ENCODE measurements at regions not wholly inside any gene's neighbourhood (a gene's known extent, or its start where the extent isn't known, plus 50 kb on each side); places are given as distances from the start of the nearest gene placed in this dataset.

- Mint-ChIP-seq H3K9me3 (no peaks in the 10 kb centered on the region), H3K27ac (no peak overlapping the region), H3K36me3 (ENCODE audit: low read depth) (no peaks in the 10 kb centered on the region), H3K27me3 (no peaks in the 10 kb centered on the region), H3K4me1 (ENCODE audit: low read depth) (no peaks in the 10 kb centered on the region), H3K4me3 (no peak overlapping the region)
- DNase-seq = no peak
Observed at GRCh38 chr2:155690785-155691184, 641.7 kb downstream of the NR4A2 start.

GRCh38 chr2:155689791-155690190 lies 642.7 kb downstream of the NR4A2 start:
- Mint-ChIP-seq H3K27me3 (no peaks in the 10 kb centered on the region), H3K4me3 (no peak overlapping the region), H3K4me1 (ENCODE audit: low read depth) (no peaks in the 10 kb centered on the region), H3K27ac (no peak overlapping the region), H3K9me3 (no peaks in the 10 kb centered on the region), H3K36me3 (ENCODE audit: low read depth) (no peaks in the 10 kb centered on the region)
- no peak for DNase-seq

GRCh38 chr2:155687181-155687580 lies 645.3 kb downstream of the NR4A2 start:
- Mint-ChIP-seq H3K27ac (no peak overlapping the region), H3K9me3 (no peaks in the 10 kb centered on the region)

GRCh38 chr2:155679647-155680046 lies 652.9 kb downstream of the NR4A2 start:
- Mint-ChIP-seq H3K27me3 (no peaks in the 10 kb centered on the region), H3K9me3 (no peaks in the 10 kb centered on the region), H3K4me3 (no peak overlapping the region), H3K27ac (no peak overlapping the region), H3K4me1 (ENCODE audit: low read depth) (no peaks in the 10 kb centered on the region), H3K36me3 (ENCODE audit: low read depth) (no peaks in the 10 kb centered on the region)
- DNase-seq = no peak

More at GRCh38 chr2:155687181-155687580, 645.3 kb downstream of the NR4A2 start:
- no peak for DNase-seq
- Mint-ChIP-seq H3K36me3 (ENCODE audit: low read depth) (no peaks in the 10 kb centered on the region), H3K4me1 (ENCODE audit: low read depth) (no peaks in the 10 kb centered on the region), H3K4me3 (no peak overlapping the region), H3K27me3 (no peaks in the 10 kb centered on the region)

- Mint-ChIP-seq H3K27me3 (no peaks in the 10 kb centered on the region), H3K4me3 (no peak overlapping the region), H3K9me3 (peaks cover 6% of the 10 kb centered on the region), H3K27ac (no peak overlapping the region), H3K36me3 (ENCODE audit: low read depth) (no peaks in the 10 kb centered on the region), H3K4me1 (ENCODE audit: low read depth) (no peaks in the 10 kb centered on the region)
- DNase-seq = no peak
Observed at GRCh38 chr2:155675920-155676319, 656.6 kb downstream of the NR4A2 start.

- no peak overlapping the region for H3K27ac Mint-ChIP-seq
- H3K36me3 Mint-ChIP-seq (ENCODE audit: low read depth) = no peaks in the 10 kb centered on the region
- H3K27me3 Mint-ChIP-seq = no peaks in the 10 kb centered on the region
- DNase-seq = no peak
- H3K4me1 Mint-ChIP-seq (ENCODE audit: low read depth) = no peaks in the 10 kb centered on the region
- H3K4me3 Mint-ChIP-seq = no peak overlapping the region
- no peaks in the 10 kb centered on the region for H3K9me3 Mint-ChIP-seq
Observed at GRCh38 chr2:155665704-155666103, 666.8 kb downstream of the NR4A2 start.

- H3K27me3 Mint-ChIP-seq = no peaks in the 10 kb centered on the region
- H3K27ac Mint-ChIP-seq = no peak overlapping the region
Observed at GRCh38 chr2:155663265-155663664, 669.3 kb downstream of the NR4A2 start.

GRCh38 chr2:155662224-155662623 lies 670.3 kb downstream of the NR4A2 start:
- DNase-seq = no peak

More at GRCh38 chr2:155663265-155663664, 669.3 kb downstream of the NR4A2 start:
- H3K9me3 Mint-ChIP-seq = no peaks in the 10 kb centered on the region
- no peak for DNase-seq
- H3K4me1 Mint-ChIP-seq (ENCODE audit: low read depth) = no peaks in the 10 kb centered on the region
- no peaks in the 10 kb centered on the region for H3K36me3 Mint-ChIP-seq (ENCODE audit: low read depth)
- H3K4me3 Mint-ChIP-seq = no peak overlapping the region

GRCh38 chr2:155653176-155653575 lies 679.3 kb downstream of the NR4A2 start:
- Mint-ChIP-seq H3K9me3 (no peaks in the 10 kb centered on the region), H3K27ac (no peak overlapping the region), H3K4me3 (no peak overlapping the region), H3K27me3 (no peaks in the 10 kb centered on the region), H3K36me3 (ENCODE audit: low read depth) (no peaks in the 10 kb centered on the region), H3K4me1 (ENCODE audit: low read depth) (no peaks in the 10 kb centered on the region)
- no peak for DNase-seq

More at GRCh38 chr2:155662224-155662623, 670.3 kb downstream of the NR4A2 start:
- no peaks in the 10 kb centered on the region for H3K36me3 Mint-ChIP-seq (ENCODE audit: low read depth)
- H3K27ac Mint-ChIP-seq = no peak overlapping the region
- H3K4me3 Mint-ChIP-seq = no peak overlapping the region
- no peaks in the 10 kb centered on the region for H3K27me3 Mint-ChIP-seq
- H3K9me3 Mint-ChIP-seq = no peaks in the 10 kb centered on the region
- no peaks in the 10 kb centered on the region for H3K4me1 Mint-ChIP-seq (ENCODE audit: low read depth)

- no peak for DNase-seq
- Mint-ChIP-seq H3K27ac (no peak overlapping the region), H3K9me3 (no peaks in the 10 kb centered on the region), H3K4me3 (no peak overlapping the region), H3K36me3 (ENCODE audit: low read depth) (no peaks in the 10 kb centered on the region), H3K27me3 (no peaks in the 10 kb centered on the region), H3K4me1 (ENCODE audit: low read depth) (no peaks in the 10 kb centered on the region)
Observed at GRCh38 chr2:155651851-155652250, 680.7 kb downstream of the NR4A2 start.

- H3K27me3 Mint-ChIP-seq = no peaks in the 10 kb centered on the region
- DNase-seq = no peak
- H3K4me3 Mint-ChIP-seq = no peak overlapping the region
- peaks cover 2% of the 10 kb centered on the region for H3K9me3 Mint-ChIP-seq
- H3K27ac Mint-ChIP-seq = no peak overlapping the region
- H3K36me3 Mint-ChIP-seq (ENCODE audit: low read depth) = no peaks in the 10 kb centered on the region
- no peaks in the 10 kb centered on the region for H3K4me1 Mint-ChIP-seq (ENCODE audit: low read depth)
Observed at GRCh38 chr2:155645791-155646190, 686.7 kb downstream of the NR4A2 start.

- no peak for DNase-seq
- Mint-ChIP-seq H3K4me1 (ENCODE audit: low read depth) (no peaks in the 10 kb centered on the region), H3K36me3 (ENCODE audit: low read depth) (no peaks in the 10 kb centered on the region), H3K9me3 (peaks cover 2% of the 10 kb centered on the region), H3K27me3 (no peaks in the 10 kb centered on the region), H3K4me3 (no peak overlapping the region), H3K27ac (no peak overlapping the region)
Observed at GRCh38 chr2:155643056-155643775, 689.3 kb downstream of the NR4A2 start.

- DNase-seq = no peak
- Mint-ChIP-seq H3K9me3 (no peaks in the 10 kb centered on the region), H3K4me1 (ENCODE audit: low read depth) (no peaks in the 10 kb centered on the region), H3K4me3 (no peak overlapping the region), H3K27ac (no peak overlapping the region), H3K36me3 (ENCODE audit: low read depth) (no peaks in the 10 kb centered on the region), H3K27me3 (no peaks in the 10 kb centered on the region)
Observed at GRCh38 chr2:155633887-155634570, 698.5 kb downstream of the NR4A2 start.

- no peaks in the 10 kb centered on the region for H3K27me3 Mint-ChIP-seq
- no peaks in the 10 kb centered on the region for H3K4me1 Mint-ChIP-seq (ENCODE audit: low read depth)
- H3K36me3 Mint-ChIP-seq (ENCODE audit: low read depth) = no peaks in the 10 kb centered on the region
- H3K9me3 Mint-ChIP-seq = no peaks in the 10 kb centered on the region
- H3K4me3 Mint-ChIP-seq = no peak overlapping the region
- no peak overlapping the region for H3K27ac Mint-ChIP-seq
- no peak for DNase-seq
Observed at GRCh38 chr2:155633060-155633839, 699.3 kb downstream of the NR4A2 start.

GRCh38 chr2:155630760-155631159 lies 701.8 kb downstream of the NR4A2 start:
- no peaks in the 10 kb centered on the region for H3K27me3 Mint-ChIP-seq
- no peak overlapping the region for H3K4me3 Mint-ChIP-seq
- no peaks in the 10 kb centered on the region for H3K9me3 Mint-ChIP-seq
- no peak overlapping the region for H3K27ac Mint-ChIP-seq
- H3K36me3 Mint-ChIP-seq (ENCODE audit: low read depth) = no peaks in the 10 kb centered on the region
- no peak for DNase-seq
- no peaks in the 10 kb centered on the region for H3K4me1 Mint-ChIP-seq (ENCODE audit: low read depth)

Measured in activated T-cell treated with anti-CD3 and anti-CD28 coated beads, Interleukin-2, amount 50 U/mL, for 24 hours (primary cell).